ENCODE measurements at regions not wholly inside any gene's neighbourhood (a gene's known extent, or its start where the extent isn't known, plus 50 kb on each side); places are given as distances from the start of the nearest gene placed in this dataset.

- no peak overlapping the region for H3K9ac ChIP-seq (ENCODE audit: low read length)
- no peaks in the 10 kb centered on the region for H3K36me3 ChIP-seq (ENCODE audit: control insufficient read depth, insufficient read depth, low read length)
- no peaks in the 10 kb centered on the region for H3K9me3 ChIP-seq (ENCODE audit: control insufficient read depth, insufficient read depth, low read depth, low read length)
- peaks cover 16% of the 10 kb centered on the region; the same call in 1 of the 2 replicates for H3K4me1 ChIP-seq (ENCODE audit: control insufficient read depth, insufficient read depth, low read length)
- no peaks in the 10 kb centered on the region for H3K27me3 ChIP-seq (ENCODE audit: control insufficient read depth, insufficient read depth, low read length)
- no peak overlapping the region for H3K4me3 ChIP-seq (ENCODE audit: low read depth, low read length)
- H3K27ac ChIP-seq (ENCODE audit: low read depth, low read length) = no peak overlapping the region
Measured at GRCh38 chr3:27573138-27573537, 89.0 kb upstream of the SLC4A7 start.

DNA sequence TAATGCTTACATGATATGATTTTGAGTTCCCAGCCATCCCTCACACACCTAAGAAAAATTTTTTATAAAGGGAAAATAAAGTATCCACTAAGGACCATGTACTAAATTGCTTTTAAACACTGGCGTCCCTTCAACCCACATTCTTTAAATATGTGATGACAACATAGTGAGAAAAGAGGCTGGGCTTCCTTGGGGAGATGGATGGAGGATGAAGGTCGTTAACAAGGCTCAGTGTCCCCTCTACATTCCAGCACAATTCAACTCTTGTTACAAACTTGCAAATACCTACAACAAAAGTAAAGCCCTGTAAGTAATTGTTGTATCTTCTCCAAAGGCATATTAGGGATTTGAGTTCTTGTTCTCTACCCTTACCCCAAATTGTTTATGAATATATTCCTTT, 87.2 kb upstream of the SLC4A7 start:
- no peaks in the 10 kb centered on the region for H3K36me3 ChIP-seq (ENCODE audit: control insufficient read depth, insufficient read depth, low read length)
- no peaks in the 10 kb centered on the region for H3K9me3 ChIP-seq (ENCODE audit: control insufficient read depth, insufficient read depth, low read depth, low read length)
- no peaks in the 10 kb centered on the region for H3K27me3 ChIP-seq (ENCODE audit: control insufficient read depth, insufficient read depth, low read length)
- no peak overlapping the region for H3K9ac ChIP-seq (ENCODE audit: low read length)
- no peak overlapping the region for H3K27ac ChIP-seq (ENCODE audit: low read depth, low read length)
- H3K4me1 ChIP-seq (ENCODE audit: control insufficient read depth, insufficient read depth, low read length) = peaks cover 16% of the 10 kb centered on the region; the same call in 1 of the 2 replicates
- no peak overlapping the region for H3K4me3 ChIP-seq (ENCODE audit: low read depth, low read length)

GRCh38 chr3:27570421-27571106, 86.4 kb upstream of the SLC4A7 start:
- no peak overlapping the region for H3K9ac ChIP-seq (ENCODE audit: low read length)
- no peaks in the 10 kb centered on the region for H3K36me3 ChIP-seq (ENCODE audit: control insufficient read depth, insufficient read depth, low read length)
- H3K27ac ChIP-seq (ENCODE audit: low read depth, low read length) = no peak overlapping the region

DNA sequence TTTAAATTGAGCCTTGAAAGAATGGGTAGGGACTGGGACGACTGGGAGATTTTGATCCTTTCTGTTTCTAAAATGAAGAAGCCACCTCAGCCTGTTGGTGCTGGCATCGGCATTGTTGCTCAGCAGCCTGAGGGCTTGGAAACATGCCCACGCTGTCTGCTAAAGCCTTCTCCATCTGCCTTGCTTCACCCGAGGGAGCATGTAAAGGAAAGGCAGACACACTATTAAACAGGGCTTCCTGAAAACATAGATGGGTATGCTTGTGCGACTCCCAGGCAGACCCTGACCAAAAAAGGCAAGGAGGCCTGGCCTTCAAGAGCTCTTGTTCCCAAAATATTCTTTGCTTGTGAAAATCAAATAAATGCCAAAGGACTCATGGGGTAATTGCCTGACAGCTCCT, 84.2 kb upstream of the SLC4A7 start:
- Histone ChIP-seq H3K27me3 (ENCODE audit: control insufficient read depth, insufficient read depth, low read length) (no peaks in the 10 kb centered on the region), H3K9me3 (ENCODE audit: control insufficient read depth, insufficient read depth, low read depth, low read length) (no peaks in the 10 kb centered on the region), H3K36me3 (ENCODE audit: control insufficient read depth, insufficient read depth, low read length) (no peaks in the 10 kb centered on the region), H3K4me1 (ENCODE audit: control insufficient read depth, insufficient read depth, low read length) (peaks cover 20% of the 10 kb centered on the region), H3K27ac (ENCODE audit: low read depth, low read length) (no peak overlapping the region), H3K4me3 (ENCODE audit: low read depth, low read length) (no peak overlapping the region), H3K9ac (ENCODE audit: low read length) (no peak overlapping the region)

More at GRCh38 chr3:27570421-27571106, 86.4 kb upstream of the SLC4A7 start:
- H3K27me3 ChIP-seq (ENCODE audit: control insufficient read depth, insufficient read depth, low read length) = no peaks in the 10 kb centered on the region
- no peaks in the 10 kb centered on the region for H3K9me3 ChIP-seq (ENCODE audit: control insufficient read depth, insufficient read depth, low read depth, low read length)
- H3K4me3 ChIP-seq (ENCODE audit: low read depth, low read length) = no peak overlapping the region
- H3K4me1 ChIP-seq (ENCODE audit: control insufficient read depth, insufficient read depth, low read length) = peaks cover 16% of the 10 kb centered on the region; the same call in 1 of the 2 replicates

- no peaks in the 10 kb centered on the region for H3K36me3 ChIP-seq (ENCODE audit: control insufficient read depth, insufficient read depth, low read length)
- H3K9me3 ChIP-seq (ENCODE audit: control insufficient read depth, insufficient read depth, low read depth, low read length) = no peaks in the 10 kb centered on the region
- H3K27me3 ChIP-seq (ENCODE audit: control insufficient read depth, insufficient read depth, low read length) = no peaks in the 10 kb centered on the region
- H3K9ac ChIP-seq (ENCODE audit: low read length) = no peak overlapping the region
- no peak overlapping the region for H3K27ac ChIP-seq (ENCODE audit: low read depth, low read length)
- H3K4me1 ChIP-seq (ENCODE audit: control insufficient read depth, insufficient read depth, low read length) = peaks cover 20% of the 10 kb centered on the region
- no peak overlapping the region for H3K4me3 ChIP-seq (ENCODE audit: low read depth, low read length)
Measured at GRCh38 chr3:27567251-27567650, 83.1 kb upstream of the SLC4A7 start.

DNA sequence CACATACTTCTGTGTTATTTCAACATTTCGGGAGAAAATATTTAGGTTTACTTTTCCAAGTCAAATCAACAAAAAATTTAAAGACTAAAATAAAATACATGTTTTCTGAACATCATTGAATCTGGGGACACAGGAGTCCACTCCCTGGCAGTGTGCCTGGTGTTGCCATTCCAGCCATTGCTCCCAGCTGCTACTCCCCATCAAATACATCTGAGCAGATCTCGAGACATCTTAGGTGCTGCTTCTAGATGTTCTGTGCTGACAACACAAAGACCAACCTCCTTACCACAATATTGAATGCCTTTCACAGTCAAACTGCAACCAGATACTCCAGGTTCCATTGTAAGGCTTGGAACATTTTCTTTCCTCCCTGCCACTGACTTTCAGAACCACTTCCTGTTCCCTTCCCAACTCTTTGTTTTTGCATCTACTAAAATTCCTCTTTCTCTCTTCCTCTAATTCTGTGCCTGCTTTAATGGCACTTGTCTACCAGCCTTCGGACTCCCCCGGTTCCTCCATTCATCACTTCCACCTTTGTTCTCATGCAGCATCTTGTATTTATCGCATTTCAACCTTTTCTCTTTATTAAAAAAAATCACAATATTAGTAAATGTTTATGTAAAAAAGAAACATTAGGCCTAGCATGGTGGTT, 81.1 kb upstream of the SLC4A7 start:
- H3K27ac ChIP-seq (ENCODE audit: low read depth, low read length) = no peak overlapping the region

GRCh38 chr3:27561576-27561975, 77.4 kb upstream of the SLC4A7 start:
- peaks cover 7% of the 10 kb centered on the region for H3K4me1 ChIP-seq (ENCODE audit: control insufficient read depth, insufficient read depth, low read length)
- no peak overlapping the region for H3K9ac ChIP-seq (ENCODE audit: low read length)
- no peaks in the 10 kb centered on the region for H3K36me3 ChIP-seq (ENCODE audit: control insufficient read depth, insufficient read depth, low read length)
- H3K27ac ChIP-seq (ENCODE audit: low read depth, low read length) = no peak overlapping the region
- H3K27me3 ChIP-seq (ENCODE audit: control insufficient read depth, insufficient read depth, low read length) = no peaks in the 10 kb centered on the region
- H3K4me3 ChIP-seq (ENCODE audit: low read depth, low read length) = no peak overlapping the region
- H3K9me3 ChIP-seq (ENCODE audit: control insufficient read depth, insufficient read depth, low read depth, low read length) = no peaks in the 10 kb centered on the region

More for the DNA sequence above, 81.1 kb upstream of the SLC4A7 start:
- H3K4me3 ChIP-seq (ENCODE audit: low read depth, low read length) = no peak overlapping the region
- no peaks in the 10 kb centered on the region for H3K9me3 ChIP-seq (ENCODE audit: control insufficient read depth, insufficient read depth, low read depth, low read length)
- no peak overlapping the region for H3K9ac ChIP-seq (ENCODE audit: low read length)
- no peaks in the 10 kb centered on the region for H3K27me3 ChIP-seq (ENCODE audit: control insufficient read depth, insufficient read depth, low read length)
- no peaks in the 10 kb centered on the region for H3K36me3 ChIP-seq (ENCODE audit: control insufficient read depth, insufficient read depth, low read length)
- peaks cover 7% of the 10 kb centered on the region; the same call in 1 of the 2 replicates for H3K4me1 ChIP-seq (ENCODE audit: control insufficient read depth, insufficient read depth, low read length)

DNA sequence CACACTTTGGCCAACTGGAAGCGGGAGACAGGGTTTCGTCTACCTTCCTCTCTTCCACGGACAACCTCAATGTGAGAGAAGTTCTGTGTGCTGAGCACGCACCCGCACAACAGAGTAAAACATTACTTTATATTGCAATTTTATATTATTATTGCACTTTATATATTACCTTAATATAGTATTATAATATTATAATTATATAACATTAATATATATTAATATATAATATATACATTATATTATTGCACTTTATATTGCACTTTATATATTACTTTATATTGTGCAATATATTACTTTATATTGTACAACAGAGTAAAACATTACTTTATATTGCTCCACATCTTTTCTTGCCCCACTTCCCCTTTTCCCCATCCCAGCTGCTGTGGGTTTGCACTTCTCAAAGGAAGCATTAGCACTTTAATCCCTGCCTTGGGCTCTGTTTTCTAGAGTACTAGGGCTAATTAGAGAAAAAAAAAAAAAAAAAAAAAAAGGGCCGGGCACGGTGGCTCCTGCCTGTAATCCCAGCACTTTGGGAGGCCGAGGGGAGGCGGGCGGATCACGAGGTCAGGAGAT, 76.4 kb upstream of the SLC4A7 start:
- Histone ChIP-seq H3K9ac (ENCODE audit: low read length) (no peak overlapping the region), H3K27me3 (ENCODE audit: control insufficient read depth, insufficient read depth, low read length) (no peaks in the 10 kb centered on the region), H3K4me1 (ENCODE audit: control insufficient read depth, insufficient read depth, low read length) (peaks cover 7% of the 10 kb centered on the region), H3K4me3 (ENCODE audit: low read depth, low read length) (no peak overlapping the region), H3K9me3 (ENCODE audit: control insufficient read depth, insufficient read depth, low read depth, low read length) (no peaks in the 10 kb centered on the region), H3K36me3 (ENCODE audit: control insufficient read depth, insufficient read depth, low read length) (no peaks in the 10 kb centered on the region), H3K27ac (ENCODE audit: low read depth, low read length) (no peak overlapping the region)

GRCh38 chr3:27559835-27560234, 75.7 kb upstream of the SLC4A7 start:
- H3K9me3 ChIP-seq (ENCODE audit: control insufficient read depth, insufficient read depth, low read depth, low read length) = no peaks in the 10 kb centered on the region
- no peak overlapping the region for H3K4me3 ChIP-seq (ENCODE audit: low read depth, low read length)
- no peaks in the 10 kb centered on the region for H3K36me3 ChIP-seq (ENCODE audit: control insufficient read depth, insufficient read depth, low read length)
- no peak overlapping the region for H3K27ac ChIP-seq (ENCODE audit: low read depth, low read length)
- H3K9ac ChIP-seq (ENCODE audit: low read length) = no peak overlapping the region
- H3K27me3 ChIP-seq (ENCODE audit: control insufficient read depth, insufficient read depth, low read length) = no peaks in the 10 kb centered on the region
- peaks cover 4% of the 10 kb centered on the region; the same call in 1 of the 2 replicates for H3K4me1 ChIP-seq (ENCODE audit: control insufficient read depth, insufficient read depth, low read length)

DNA sequence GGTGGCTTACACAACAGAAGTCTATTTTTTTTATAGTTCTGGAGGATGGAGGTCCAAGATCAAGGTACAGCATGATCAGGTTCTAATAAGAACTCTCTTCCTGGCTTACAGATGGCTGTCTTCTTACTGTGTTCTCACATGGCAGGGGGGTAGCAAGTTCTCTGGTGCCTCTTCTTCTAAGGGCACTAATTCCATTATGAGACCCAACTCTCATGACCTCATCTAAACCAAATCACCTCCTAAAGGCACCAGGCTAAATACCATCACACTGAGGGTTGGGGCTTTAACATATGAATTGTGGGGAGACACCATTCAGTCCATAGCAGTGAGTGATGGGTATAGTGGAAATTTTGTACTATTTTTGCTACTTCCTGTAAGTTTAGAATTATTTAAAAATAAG, 75.2 kb upstream of the SLC4A7 start:
- H3K27ac ChIP-seq (ENCODE audit: low read depth, low read length) = no peak overlapping the region
- H3K9ac ChIP-seq (ENCODE audit: low read length) = no peak overlapping the region
- peaks cover 4% of the 10 kb centered on the region; the same call in 1 of the 2 replicates for H3K4me1 ChIP-seq (ENCODE audit: control insufficient read depth, insufficient read depth, low read length)
- no peak overlapping the region for H3K4me3 ChIP-seq (ENCODE audit: low read depth, low read length)
- no peaks in the 10 kb centered on the region for H3K27me3 ChIP-seq (ENCODE audit: control insufficient read depth, insufficient read depth, low read length)
- no peaks in the 10 kb centered on the region for H3K36me3 ChIP-seq (ENCODE audit: control insufficient read depth, insufficient read depth, low read length)
- H3K9me3 ChIP-seq (ENCODE audit: control insufficient read depth, insufficient read depth, low read depth, low read length) = 0 out of 2 replicates have a peak, but pooled peaks cover 4% of the 10 kb centered on the region

- Histone ChIP-seq H3K36me3 (ENCODE audit: control insufficient read depth, insufficient read depth, low read length) (no peaks in the 10 kb centered on the region), H3K9me3 (ENCODE audit: control insufficient read depth, insufficient read depth, low read depth, low read length) (peaks cover 17% of the 10 kb centered on the region), H3K4me1 (ENCODE audit: control insufficient read depth, insufficient read depth, low read length) (peaks cover 4% of the 10 kb centered on the region; the same call in 1 of the 2 replicates), H3K9ac (ENCODE audit: low read length) (no peak overlapping the region), H3K4me3 (ENCODE audit: low read depth, low read length) (no peak overlapping the region), H3K27me3 (ENCODE audit: control insufficient read depth, insufficient read depth, low read length) (no peaks in the 10 kb centered on the region), H3K27ac (ENCODE audit: low read depth, low read length) (no peak overlapping the region)
Measured at GRCh38 chr3:27557411-27557810, 73.2 kb upstream of the SLC4A7 start.

Measured in HUES6 (cell line).